Occipital lobe (tissue), 1 donor: ENCODE measurements at regions not wholly inside any gene's neighbourhood (a gene's known extent, or its start where the extent isn't known, plus 50 kb on each side); places are given as distances from the start of the nearest gene placed in this dataset.

Source experiments
- DNase-seq: peaks from one replicate; lab custom pipeline; 2025; lab: John Stamatoyannopoulos, UW

DNA sequence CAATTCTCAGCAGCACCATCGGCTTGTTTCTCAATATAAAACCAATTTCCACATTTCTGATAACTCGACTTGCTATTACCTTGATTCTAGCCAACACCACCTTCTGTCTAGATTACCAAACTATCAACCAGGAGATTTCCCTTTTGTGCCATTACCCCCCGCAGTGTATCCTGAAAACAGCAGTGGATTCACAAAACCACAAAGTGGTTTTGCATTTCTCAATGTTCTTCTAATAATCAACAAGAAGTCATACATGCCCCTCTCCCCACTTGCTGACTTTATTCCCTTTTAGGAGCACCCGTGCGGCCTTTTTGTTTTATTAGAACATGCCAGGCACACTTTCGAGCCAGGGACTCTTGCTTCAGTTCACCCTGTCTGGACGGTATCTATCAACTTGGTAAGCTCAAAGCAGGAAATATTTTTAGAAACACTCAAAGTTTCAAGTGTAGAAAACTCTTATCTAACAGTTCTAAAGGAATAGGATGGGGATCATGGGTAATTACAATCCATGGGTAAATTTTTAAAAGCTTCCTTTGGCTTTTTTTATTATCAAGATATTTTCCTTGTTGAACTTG, 967.4 kb downstream of the EFNB2 start:
- DNase-seq, result no peak

DNA sequence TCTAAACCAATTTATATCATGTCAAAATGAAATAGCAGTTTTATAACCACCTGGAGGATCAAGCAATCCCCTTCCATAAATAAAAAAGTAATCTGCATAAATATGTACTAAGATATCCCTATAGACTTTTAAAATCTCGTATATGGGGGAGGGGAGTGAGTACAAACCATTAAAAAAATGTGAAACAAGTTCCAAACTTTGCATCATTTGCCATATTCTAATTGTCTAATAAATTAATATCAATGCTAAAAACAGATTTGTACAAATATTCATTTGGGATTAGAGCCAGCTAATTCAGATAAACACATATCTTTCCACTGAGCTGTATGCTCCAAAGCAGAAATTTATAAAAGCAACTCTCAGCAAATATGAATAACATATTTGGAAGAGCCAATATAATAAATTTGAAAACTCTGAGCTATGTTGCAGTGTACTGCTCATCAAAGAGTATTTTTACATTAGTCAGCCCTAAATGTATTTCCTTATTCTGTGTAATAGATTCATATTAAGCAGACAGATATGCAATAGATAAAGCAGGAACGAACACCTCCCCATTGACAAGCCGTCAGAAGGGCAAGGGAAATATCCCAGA, 970.2 kb downstream of the EFNB2 start:
- DNase-seq, result no peak

DNA sequence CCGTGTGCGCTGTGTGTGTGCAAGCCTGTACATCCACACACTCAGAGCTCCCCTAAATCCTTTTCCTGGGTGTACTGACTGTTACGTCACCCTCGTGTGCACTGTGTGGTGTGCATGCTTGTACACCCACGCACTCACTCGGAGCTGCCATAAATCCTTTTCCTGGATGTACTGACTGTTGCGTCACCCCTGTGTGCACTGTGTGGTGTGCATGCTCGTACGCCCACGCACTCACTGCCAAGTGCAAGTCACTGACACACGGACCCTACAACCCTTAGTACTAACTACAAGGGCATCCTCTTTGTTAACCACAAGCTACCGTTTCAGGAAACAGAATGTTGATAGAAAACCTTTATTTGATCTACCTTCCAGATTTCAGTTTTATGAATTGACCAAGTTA, 983.4 kb downstream of the EFNB2 start:
- no peak for DNase-seq

DNA sequence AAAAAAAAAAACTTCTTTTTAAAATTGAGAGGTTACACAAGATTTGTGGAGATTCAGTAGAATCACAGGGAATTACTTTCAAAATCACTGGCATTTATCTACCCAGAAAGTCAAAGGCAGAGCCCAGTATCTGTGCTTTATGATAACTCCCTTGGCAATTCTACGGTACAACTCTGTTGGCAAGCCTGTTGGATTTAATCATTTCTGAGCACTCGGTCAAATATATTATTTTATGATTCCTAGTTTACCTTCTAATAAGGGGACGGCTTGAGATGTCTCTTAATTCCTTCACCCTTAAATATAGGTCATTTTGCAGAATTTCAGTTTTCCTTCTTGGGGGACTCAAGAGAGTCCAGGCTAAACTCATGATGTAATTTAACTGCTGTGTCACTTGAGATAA, 987.6 kb downstream of the EFNB2 start:
- DNase-seq, result no peak

DNA sequence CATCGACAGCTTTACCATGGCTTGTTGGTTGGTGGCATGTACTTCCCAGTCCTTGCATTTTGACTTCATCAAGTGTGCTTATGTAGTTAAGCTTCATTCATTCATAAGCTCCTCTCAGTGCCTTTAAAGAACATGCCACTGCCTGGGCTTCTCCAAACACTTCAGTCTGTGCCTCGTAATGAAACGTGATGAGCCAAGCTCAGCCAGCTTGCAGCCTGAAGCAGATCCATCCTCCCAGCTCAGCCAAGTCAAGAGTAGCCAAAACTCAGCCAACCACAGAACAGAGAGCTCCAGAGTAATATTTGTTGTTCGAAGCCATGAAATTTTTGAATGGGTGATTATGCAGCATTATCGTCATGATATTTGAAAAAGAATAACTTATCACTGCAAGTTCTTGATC, 989.7 kb downstream of the EFNB2 start:
- no peak for DNase-seq

DNA sequence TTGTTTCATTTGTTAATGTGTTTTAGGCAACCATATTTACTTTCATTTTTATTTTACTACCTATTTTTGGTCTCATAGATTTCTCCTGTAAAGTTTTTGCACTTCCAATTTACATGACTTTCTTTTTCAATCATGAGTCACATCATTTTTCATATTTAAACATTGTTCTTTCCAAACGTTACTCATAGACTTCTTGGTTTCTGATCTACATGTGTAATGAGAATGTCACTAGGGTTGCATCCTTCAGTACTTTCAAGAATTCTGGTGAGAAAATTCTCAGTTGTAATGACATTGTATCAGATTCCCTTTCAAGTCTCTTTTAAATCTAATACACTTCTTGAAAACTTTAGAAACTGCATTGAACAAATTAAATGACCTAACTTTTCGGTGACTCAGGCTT, 991.7 kb downstream of the EFNB2 start:
- DNase-seq, result no peak

DNA sequence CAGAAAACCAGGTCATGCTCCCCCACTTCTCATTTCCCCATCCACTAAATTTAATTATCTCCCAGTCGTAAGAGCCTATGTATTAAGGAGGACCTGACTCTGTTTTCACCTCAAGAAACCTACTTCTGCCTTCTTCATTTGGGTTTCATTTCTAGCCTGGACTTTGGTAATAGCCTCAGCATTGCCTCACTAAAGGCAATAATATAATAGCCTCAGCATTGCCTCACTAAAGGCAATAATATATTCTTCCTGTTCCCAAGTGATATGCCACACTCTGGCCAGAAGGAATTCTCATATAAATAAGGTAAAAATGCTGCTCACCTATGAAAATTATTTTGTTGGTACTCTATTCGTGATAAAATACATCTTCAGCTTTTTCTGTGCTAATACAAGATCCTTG, 993.9 kb downstream of the EFNB2 start:
- DNase-seq, result no peak

DNA sequence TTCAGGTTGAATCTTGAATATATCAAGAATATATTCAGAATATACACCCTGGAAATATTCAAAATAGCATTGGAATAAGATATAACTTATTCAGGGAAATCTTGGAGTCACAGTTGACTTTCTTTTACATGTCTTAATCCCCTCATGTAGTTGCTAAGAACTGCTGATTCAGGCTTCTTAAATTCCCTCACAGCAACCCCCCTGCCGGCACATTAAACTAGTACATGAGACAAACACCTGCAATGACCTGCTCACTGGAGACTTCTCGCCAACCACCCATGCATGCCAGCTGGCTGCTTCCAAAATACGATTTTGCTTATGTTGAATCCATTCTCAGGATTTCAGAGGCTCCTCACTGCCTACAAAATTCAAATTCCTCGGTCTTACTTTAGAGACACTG, 997.1 kb downstream of the EFNB2 start:
- DNase-seq, result no peak

DNA sequence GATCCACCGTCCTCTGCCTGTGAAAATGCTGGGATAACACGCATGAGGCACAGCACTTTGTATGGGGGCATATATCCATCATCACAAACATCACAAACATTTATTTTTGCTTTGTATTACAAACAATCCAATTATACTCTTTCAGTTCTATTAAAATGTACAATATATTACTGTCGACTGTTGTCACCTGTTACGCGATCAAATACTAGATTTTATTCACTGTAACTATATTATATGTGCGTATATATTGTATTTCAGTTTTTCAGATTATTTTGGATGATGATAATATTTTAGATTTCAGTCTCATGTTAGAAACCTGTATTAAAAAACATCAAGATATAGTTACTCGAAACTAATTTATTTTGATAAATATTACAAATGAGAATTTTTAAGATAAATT, 998.3 kb downstream of the EFNB2 start:
- DNase-seq, result no peak

DNA sequence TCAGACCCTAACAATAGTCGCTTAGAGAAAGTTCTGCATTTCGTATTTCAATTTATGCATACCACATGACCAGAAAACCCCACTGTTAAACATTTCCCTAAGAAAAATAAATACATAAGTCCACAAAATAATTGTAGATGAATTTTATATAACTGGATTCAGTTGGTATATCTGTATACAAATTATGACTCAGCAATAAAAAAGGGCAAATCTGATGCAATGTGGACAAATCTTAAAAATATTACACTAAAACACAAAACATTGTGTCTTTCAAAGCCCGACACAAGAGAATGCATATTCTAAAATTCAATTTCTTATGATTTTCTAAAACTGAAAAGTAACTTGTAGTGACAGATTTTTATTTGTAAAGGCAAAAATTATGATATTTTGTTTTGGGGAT, 1005.0 kb downstream of the EFNB2 start:
- no peak for DNase-seq

DNA sequence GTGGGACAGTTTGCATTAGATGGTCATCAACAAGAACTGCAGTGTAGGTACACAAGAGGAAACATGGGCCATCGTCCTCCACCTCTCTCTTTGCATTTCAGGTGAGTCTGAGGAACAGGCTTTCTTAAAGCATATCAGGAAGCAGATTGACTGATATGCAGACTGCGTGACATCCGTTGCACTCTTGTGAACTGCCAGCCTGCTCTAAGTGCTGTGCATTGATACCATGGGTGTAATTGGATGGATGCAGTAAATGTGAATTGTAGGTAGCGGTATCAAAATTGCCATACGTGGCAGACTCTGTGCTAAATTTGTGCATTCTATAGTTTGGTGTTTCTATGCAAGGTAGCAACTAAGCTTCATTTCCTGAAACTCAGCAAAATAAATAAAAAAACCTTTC, 1008.3 kb downstream of the EFNB2 start:
- DNase-seq, result no peak

DNA sequence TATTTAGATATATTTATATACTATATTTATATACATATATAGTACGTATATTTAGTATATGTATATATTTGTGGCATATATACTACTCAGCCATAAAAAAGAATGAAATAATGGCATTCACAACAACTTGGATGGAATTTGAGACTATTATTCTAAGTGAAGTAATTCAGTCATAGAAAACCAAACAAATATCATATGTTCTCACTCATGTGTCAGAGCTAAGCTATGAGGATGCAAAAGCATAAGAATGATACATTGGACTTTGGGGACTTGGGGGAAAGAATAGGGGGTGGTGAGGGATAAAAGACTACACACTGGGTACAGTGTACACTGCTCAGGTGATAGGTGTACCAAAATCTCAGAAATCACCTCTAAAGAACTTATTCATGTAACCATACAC, 1015.7 kb downstream of the EFNB2 start:
- DNase-seq, result no peak

DNA sequence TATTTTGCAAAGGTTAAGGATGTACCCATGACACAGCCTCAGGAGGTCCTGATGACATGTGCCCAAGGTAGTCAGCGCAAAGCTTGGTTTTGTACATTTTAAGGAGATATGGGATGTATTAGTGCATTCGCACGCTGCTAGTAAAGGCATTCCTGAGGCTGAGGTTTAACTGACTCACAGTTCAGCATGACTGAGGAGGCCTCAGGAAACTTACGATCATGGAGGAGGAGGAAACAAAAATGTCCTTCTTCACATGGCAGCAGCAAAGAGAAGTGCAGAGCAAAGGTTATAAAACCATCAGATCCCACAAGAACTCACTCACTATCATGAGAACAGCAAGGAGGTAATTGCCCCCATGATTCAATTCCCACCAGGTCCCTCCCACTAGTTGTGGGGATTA, 1017.4 kb downstream of the EFNB2 start:
- no peak for DNase-seq

DNA sequence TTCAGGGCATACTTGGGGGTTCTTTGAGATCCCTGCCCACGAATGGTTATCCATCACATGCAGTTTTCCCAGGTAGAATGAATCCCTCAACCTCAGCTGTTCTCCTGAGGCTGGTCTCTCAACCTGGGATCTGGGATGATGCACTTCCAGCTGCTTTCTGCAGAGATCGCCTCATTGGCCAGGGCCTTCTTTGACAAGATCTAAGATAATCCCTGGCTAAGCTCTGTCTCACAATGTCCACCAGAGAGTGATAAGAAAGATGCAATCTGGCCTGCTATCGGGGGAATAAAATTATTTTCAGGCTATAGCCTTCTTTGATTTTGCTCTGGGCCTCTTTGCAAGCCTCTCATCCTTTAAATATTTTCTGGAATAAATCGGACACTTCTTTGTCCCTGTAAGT, 1021.1 kb downstream of the EFNB2 start:
- DNase-seq, result no peak

DNA sequence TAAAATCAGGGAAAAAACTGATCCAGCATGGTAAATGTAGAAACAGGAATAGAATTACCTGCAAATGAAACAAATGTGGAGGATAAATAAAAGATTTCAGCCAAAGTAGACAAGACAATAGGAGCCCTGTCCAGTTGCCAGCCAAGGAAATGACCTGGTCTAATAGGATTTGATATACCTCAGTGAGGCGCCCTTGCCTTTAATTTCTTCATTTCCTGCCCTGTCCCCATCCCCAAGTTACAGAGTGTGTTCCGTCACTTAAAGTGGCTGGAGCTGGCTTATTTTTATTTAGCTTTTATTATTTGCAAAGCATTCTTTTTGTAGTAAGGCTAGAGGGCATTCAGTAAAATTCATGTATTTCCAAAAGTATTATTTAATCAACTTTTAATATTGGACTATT, 1022.0 kb downstream of the EFNB2 start:
- DNase-seq, result no peak

DNA sequence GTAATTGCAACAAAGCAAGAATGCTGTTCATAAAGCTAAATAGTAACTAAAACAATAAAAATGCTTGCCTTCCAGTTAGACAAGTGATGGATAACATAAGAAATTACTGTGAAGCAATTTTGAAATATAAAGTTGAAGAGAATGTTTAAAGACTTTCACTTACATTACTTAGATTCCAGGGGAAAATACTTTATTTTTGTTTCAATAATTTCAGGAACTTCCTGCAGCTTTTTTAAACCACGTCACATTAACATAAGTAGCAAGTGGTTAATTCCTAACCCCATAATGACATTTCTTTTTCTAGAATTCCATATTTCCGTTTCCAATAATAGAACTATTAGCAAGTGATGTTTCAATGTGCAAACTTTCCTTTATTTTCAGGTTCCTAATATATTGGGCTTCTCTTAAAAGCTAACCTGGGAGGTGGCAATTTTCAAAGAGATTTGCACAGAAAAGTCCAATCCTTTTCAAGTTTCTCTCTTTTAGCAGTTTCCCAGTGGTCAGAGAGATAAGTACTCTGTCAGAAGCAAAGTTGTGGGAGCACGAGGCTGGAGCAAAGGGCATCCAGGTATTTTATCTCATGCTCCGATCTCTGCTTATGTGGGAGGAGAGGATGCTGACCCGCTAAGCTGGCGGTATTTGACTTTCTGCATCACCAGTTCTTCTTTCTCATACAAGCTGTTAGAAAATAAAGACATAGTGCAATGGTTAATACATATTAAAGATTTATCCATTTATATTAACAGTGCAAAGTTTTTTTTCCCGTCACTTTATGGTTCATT, 1025.3 kb downstream of the EFNB2 start:
- DNase-seq, result no peak

DNA sequence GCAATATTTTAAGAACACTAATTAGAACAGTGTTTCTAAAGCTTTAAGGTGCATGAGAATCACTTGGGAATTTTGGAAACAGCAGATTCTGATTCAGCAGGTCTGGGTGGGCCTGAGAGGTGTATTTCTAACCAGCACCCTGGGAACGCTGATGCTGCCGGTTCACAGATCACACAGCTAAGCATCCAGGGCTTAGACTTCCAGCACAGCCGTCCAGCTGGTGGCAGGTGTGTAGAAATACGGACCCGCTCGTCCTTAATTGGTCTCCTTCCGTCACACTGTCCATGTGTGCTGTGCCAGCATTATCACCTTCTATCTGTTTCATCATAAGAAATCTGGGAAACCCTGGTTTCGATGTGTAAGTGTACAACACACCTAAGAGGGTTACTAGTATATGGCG, 1029.0 kb downstream of the EFNB2 start:
- no peak for DNase-seq

DNA sequence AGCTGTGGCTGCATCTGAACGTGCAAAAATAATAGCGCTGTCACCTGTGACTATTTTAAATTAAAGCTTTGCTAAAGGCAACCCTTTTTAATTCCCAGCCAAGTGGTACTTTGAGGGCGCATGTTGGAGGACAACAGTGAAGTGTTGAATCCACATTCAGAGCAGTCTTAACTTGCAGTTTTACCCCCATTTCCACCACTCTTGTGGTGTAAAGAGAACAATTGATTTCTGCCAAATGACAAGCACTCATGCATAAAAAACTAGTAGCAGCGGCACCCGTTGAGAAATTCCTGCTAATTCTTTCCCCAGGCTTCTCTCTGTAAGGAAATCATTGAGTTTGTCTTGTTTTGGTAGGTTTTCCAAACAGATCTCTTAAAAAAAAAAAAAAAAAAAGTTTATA, 1033.3 kb downstream of the EFNB2 start:
- no peak for DNase-seq

DNA sequence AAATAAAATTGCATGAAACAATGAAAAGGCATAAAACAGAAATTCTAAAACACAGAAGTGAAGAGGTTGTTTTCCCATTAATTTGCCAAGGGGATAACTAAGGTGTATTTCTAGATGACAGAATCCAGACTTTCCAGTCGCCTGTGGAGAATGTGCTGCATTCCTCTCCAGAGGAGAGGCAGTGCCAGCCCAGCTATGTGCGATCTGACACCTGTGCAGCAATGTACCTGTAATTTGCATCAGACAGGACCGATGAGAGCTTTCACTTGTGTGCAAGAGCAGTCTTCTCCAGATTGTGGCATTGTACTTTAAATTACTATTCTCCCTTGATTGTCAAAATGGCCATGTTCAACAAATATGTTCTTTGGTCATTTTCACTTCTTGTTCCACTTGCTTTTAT, 1037.9 kb downstream of the EFNB2 start:
- no peak for DNase-seq

DNA sequence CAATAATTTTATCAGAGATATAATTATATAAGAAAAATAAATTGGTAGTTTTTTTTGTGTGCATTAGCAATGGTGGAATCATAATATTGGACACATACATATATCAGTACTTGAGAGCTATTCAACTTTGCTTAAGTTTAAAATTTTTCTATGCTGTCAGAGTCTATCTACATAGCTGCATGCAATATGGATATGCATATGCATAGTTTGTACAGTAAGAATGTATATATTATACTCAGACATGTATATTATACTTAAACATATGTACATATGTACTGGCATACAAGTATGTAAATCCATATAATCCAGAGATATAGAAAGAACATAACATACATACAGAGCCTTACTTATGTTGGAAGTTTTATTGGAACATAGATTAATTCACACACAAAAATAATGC, 1043.2 kb downstream of the EFNB2 start:
- DNase-seq, result no peak

DNA sequence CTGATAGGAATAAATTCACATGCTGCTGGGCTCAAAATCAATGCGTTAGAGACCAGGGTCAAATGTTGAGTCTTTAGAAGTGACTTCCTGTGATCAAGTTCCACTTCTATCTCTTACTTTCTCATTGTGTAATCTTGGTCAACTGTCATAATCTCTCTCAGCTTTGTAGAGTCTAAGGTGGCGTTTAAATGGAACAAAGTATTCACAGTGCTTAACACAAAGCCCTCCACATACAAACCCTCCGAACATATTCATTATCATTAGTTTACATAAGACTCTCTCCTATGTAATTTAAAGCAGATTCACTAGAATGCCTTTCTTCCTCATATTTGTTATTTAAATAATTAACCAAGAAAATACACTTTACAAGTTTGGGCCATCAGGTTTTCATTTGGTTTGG, 1044.1 kb downstream of the EFNB2 start:
- DNase-seq, result no peak

DNA sequence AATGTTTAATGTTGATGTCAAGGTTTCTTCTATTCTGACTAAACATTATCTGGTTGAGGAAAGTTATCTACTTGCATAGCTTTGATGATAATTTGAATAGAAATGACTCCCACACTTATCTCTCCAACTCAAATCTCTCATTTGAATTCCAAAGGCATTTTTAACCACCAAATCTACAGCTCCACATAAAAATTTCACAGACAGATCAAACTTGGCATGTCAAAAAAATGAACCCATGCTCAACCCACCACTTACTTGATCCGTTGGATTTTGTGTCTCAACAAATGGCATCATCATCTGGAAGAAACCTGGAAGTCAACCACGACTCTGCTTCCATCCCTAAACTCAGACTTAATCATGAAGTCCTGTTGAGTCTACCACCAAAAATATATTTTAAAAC, 1050.4 kb downstream of the EFNB2 start:
- DNase-seq, result no peak

DNA sequence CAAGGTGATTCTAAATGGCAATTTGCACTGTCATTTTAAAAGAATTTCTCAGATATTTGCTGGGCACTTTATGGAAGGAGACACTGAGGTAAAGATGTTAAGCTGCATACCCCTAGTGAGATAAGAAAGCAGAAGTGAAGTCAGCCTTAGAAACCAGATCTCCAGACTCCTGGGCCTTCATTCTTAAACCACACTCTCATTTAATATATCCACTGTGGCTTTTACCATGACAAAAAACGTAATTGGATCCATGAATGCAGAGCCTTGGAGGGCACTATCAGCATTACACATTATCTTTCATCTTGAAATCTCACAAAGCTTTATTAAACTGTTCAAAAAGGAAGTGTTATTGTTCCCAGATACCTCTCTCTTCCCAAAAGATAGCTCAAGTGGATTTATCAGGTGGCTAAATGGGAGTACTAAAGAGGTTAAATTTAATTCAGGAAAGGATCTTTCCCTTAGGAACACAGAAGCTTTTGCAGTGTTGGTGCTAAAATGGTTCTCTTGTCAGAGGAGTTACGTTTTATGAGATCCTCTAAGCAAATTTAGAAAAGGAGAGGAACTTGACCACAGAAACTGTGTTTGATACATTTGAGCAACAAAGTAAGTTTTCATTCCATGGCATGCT, 1060.4 kb downstream of the EFNB2 start:
- DNase-seq, result no peak
